Osteoblast (primary cell): ENCODE measurements at regions not wholly inside any gene's neighbourhood (a gene's known extent, or its start where the extent isn't known, plus 50 kb on each side); places are given as distances from the start of the nearest gene placed in this dataset.

ENCODE experiments used
- DNase-seq: peaks from one replicate; pipeline ENCODE4 v3.0.0; 2011; ENCODE audit warnings: low spot score, mixed read lengths; ENCODE audit not compliant: insufficient read length; ENCODE audit errors: missing footprints
- H2AFZ ChIP-seq: 2 replicates; pipeline ENCODE4 v1.6.0; 2011; ENCODE audit warnings: mild to moderate bottlenecking, low read length
- H3K27ac ChIP-seq: 2 replicates; pipeline ENCODE4 v1.5.1; 2011; ENCODE audit warnings: mild to moderate bottlenecking, low read depth, low read length, moderate library complexity
- H3K27me3 ChIP-seq: 2 replicates; pipeline ENCODE4 v1.6.0; 2012; ENCODE audit warnings: mild to moderate bottlenecking, control low read depth, inconsistent platforms, low read length, moderate library complexity; ENCODE audit not compliant: insufficient read depth
- H3K36me3 ChIP-seq: 2 replicates; pipeline ENCODE4 v1.5.1; 2011; ENCODE audit warnings: mild to moderate bottlenecking, low read length, control low read depth, moderate library complexity; ENCODE audit not compliant: insufficient read depth
- H3K4me1 ChIP-seq: 2 replicates; pipeline ENCODE4 v1.5.1; 2011; ENCODE audit warnings: mild to moderate bottlenecking, low read length, control low read depth, moderate library complexity; ENCODE audit not compliant: insufficient read depth
- H3K4me2 ChIP-seq: 2 replicates; pipeline ENCODE4 v1.6.0; 2011; ENCODE audit warnings: mild to moderate bottlenecking, low read length; ENCODE audit not compliant: insufficient read depth
- H3K4me3 ChIP-seq: fragments of 200-600 bp; sonication (generic); 3 replicates; pipeline ENCODE4 v1.5.1; 2012; ENCODE audit warnings: mild to moderate bottlenecking, low read length, inconsistent platforms; ENCODE audit not compliant: insufficient read depth
- H3K79me2 ChIP-seq: 2 replicates; pipeline ENCODE4 v1.6.0; 2012; ENCODE audit warnings: mild to moderate bottlenecking, low read length, control low read depth, inconsistent platforms; ENCODE audit not compliant: insufficient read depth
- H3K9me3 ChIP-seq: 2 replicates; pipeline ENCODE4 v1.5.1; 2011; ENCODE audit warnings: low read depth, low read length, control low read depth
- H4K20me1 ChIP-seq: 2 replicates; pipeline ENCODE4 v1.6.0; 2012; ENCODE audit warnings: mild to moderate bottlenecking, low read length, control low read depth; ENCODE audit not compliant: insufficient read depth
- TF ChIP-seq, protein P1 (sequence below): IDR thresholded peaks from 2 replicates; pipeline ENCODE4 v1.5.1; 2011; ENCODE audit warnings: mild to moderate bottlenecking, low read depth, low read length, moderate library complexity; ENCODE audit errors: extremely low read depth

DNA sequence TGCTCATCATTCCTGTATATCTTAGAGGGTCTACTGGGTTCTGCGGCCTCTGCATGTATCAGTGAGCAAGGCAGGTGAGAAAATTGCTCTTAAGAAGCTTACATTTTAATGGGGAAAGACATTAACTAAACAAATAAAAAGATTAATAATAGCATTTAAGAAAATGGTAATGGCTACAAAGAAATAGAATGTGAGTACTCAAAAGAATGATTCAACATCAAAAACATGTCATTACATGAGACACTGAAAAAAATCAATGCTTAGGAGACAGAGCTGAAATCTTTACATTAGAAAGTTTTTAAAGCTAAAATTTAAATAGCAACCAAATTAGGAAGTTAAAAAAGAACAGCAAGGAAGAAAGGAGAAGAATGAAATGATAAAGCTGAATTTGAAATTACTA, 146.9 kb upstream of the PHACTR1 start:
- peaks cover 12% of the 10 kb centered on the region for H3K4me1 ChIP-seq
- H3K27me3 ChIP-seq, result no peaks in the 10 kb centered on the region
- no peaks in the 10 kb centered on the region for H4K20me1 ChIP-seq
- no peaks in the 10 kb centered on the region for H3K79me2 ChIP-seq
- no peak overlapping the region for H3K4me3 ChIP-seq
- no peaks in the 10 kb centered on the region for H3K9me3 ChIP-seq
- TF ChIP-seq, protein P1, sequence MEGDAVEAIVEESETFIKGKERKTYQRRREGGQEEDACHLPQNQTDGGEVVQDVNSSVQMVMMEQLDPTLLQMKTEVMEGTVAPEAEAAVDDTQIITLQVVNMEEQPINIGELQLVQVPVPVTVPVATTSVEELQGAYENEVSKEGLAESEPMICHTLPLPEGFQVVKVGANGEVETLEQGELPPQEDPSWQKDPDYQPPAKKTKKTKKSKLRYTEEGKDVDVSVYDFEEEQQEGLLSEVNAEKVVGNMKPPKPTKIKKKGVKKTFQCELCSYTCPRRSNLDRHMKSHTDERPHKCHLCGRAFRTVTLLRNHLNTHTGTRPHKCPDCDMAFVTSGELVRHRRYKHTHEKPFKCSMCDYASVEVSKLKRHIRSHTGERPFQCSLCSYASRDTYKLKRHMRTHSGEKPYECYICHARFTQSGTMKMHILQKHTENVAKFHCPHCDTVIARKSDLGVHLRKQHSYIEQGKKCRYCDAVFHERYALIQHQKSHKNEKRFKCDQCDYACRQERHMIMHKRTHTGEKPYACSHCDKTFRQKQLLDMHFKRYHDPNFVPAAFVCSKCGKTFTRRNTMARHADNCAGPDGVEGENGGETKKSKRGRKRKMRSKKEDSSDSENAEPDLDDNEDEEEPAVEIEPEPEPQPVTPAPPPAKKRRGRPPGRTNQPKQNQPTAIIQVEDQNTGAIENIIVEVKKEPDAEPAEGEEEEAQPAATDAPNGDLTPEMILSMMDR, result no peak
- H3K27ac ChIP-seq, result no peak overlapping the region
- no peak overlapping the region for H2AFZ ChIP-seq
- H3K36me3 ChIP-seq, result no peaks in the 10 kb centered on the region
- no peak overlapping the region for H3K4me2 ChIP-seq
- no peak for DNase-seq

DNA sequence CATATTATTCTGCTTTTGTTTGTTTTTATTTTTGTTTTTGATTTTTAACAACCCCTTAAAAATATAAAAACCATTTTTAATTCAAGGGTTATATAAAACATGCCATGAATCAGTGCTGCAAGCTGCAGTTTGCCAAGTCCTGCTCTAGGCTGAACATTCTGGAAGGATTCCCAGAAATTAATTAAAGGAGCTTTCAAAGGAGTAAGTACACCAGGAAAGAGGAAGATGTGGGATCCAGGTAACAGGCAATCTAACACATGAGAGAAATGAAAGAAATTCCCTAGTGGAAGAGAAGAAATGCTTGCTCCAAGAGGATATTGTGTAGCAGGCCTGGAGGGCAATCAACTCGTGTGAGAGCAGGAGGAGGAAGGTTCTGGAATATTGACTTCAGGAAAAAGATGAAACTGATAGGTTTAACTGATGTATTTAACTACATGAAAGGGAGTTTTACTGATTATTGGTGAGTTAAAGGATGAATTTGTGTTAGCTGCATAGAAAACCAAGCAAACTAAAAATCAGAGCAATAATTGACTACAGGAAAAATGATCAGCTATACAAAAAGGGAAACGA, 146.0 kb upstream of the PHACTR1 start:
- no peak overlapping the region for H3K4me2 ChIP-seq

DNA sequence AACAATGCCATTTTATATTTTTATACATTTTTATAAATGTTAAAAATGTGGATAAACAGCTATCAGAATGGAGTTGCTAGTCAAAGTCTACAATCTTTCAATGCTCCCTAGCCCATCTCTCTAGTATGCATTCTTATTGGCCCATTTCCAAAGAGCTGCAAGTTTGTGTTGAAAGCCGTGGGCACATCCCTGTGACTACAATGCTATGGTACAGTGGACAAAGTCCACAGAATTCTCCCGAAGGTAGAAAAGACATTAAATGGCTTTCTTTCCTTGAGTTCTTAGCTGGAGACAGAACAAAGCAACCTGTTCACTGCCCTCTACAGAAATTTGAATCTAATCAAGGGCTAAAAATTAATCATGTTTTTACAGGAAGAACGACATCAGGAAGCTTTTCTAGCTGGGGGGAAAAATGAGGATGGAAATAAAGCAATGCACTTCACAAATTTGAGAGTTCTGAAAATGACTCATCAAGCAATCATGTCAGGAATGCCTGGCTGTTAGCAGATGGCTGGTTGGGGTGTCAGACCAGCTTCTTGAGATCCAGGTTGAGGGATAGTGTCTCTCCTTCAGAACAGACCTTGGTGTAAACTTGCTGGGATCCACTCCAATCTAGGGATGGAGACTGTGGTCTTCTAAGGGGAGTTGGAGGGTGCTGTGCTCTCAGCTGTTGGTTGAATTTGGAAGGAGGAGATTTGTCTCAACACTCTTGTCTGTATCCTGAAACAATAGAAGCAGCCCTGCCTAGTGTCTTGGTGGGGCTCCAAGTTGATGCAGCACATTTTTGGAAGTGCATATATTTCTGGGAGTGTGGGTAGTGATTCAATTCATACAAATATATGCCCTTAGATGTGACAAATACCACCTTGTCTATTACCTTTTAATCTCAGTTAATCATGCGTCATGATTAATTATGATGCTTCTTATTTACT, 143.4 kb upstream of the PHACTR1 start:
- peaks cover 28% of the 10 kb centered on the region for H3K4me1 ChIP-seq
- peak; percentile 73 for DNase-seq
- H3K4me3 ChIP-seq, result peak overlapping the region; percentile 19
- no peaks in the 10 kb centered on the region for H3K36me3 ChIP-seq
- peak overlapping the region; percentile 51 for H3K4me2 ChIP-seq
- peak overlapping the region; percentile 65 for H2AFZ ChIP-seq
- H3K79me2 ChIP-seq, result no peaks in the 10 kb centered on the region
- TF ChIP-seq, protein P1, result no peak
- no peaks in the 10 kb centered on the region for H4K20me1 ChIP-seq
- H3K27me3 ChIP-seq, result no peaks in the 10 kb centered on the region
- peak overlapping the region; percentile 29 for H3K27ac ChIP-seq
- no peaks in the 10 kb centered on the region for H3K9me3 ChIP-seq

More for the DNA sequence above, 146.0 kb upstream of the PHACTR1 start:
- Histone ChIP-seq H4K20me1 (no peaks in the 10 kb centered on the region), H2AFZ (no peak overlapping the region), H3K27ac (no peak overlapping the region), H3K27me3 (no peaks in the 10 kb centered on the region), H3K4me1 (peaks cover 12% of the 10 kb centered on the region), H3K4me3 (no peak overlapping the region), H3K79me2 (no peaks in the 10 kb centered on the region), H3K9me3 (no peaks in the 10 kb centered on the region), H3K36me3 (no peaks in the 10 kb centered on the region)
- TF ChIP-seq, protein P1, result no peak
- no peak for DNase-seq

DNA sequence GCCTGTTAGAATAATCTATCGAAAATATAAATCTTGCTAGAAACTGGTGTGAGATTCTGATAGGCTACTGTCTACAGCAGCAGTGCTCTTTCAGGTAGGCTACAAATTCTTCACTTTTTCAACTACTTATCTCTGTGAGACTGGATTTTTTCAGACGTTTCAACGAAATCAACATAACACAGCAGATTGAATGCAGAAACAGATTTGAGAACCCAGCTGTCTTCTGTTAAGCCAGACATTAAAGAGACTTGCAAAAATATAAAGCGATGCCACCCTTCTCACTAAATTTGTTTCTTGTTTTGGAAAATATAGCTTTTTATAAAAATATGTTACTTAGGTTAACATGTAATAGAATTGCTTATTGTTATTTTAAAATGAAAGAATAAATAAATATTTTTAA, 140.6 kb upstream of the PHACTR1 start:
- no peak overlapping the region for H3K4me3 ChIP-seq
- no peaks in the 10 kb centered on the region for H4K20me1 ChIP-seq
- H2AFZ ChIP-seq, result no peak overlapping the region
- H3K36me3 ChIP-seq, result no peaks in the 10 kb centered on the region
- no peaks in the 10 kb centered on the region for H3K27me3 ChIP-seq
- peaks cover 34% of the 10 kb centered on the region for H3K4me1 ChIP-seq
- no peaks in the 10 kb centered on the region for H3K79me2 ChIP-seq
- no peak overlapping the region for H3K27ac ChIP-seq
- TF ChIP-seq, protein P1, result no peak
- H3K4me2 ChIP-seq, result no peak overlapping the region
- H3K9me3 ChIP-seq, result no peaks in the 10 kb centered on the region
- DNase-seq, result no peak
